ENCODE measurements at regions not wholly inside any gene's neighbourhood (a gene's known extent, or its start where the extent isn't known, plus 50 kb on each side); places are given as distances from the start of the nearest gene placed in this dataset.

GRCh38 chr2:3956406-3956805 is 253.0 kb downstream of the DCDC2C start:
- Histone ChIP-seq H2AFZ (ENCODE audit: low read length) (no peak overlapping the region), H3K4me2 (ENCODE audit: low read depth, low read length) (no peak overlapping the region), H3K9ac (ENCODE audit: insufficient read depth, low read depth, low read length) (no peak overlapping the region), H3K4me3 (replicated peaks in 1 of 3; ENCODE audit: insufficient read depth in 1 of 3, low read depth in 2 of 3, low read length in 3 of 3) (no peak overlapping the region), H4K20me1 (ENCODE audit: insufficient read depth, low read length) (no peaks in the 10 kb centered on the region; the same call in 1 of the 2 replicates), H3K9me3 (ENCODE audit: low read length) (no peaks in the 10 kb centered on the region), H3K27me3 (ENCODE audit: control insufficient read depth in 1 of 2, insufficient read depth in 2 of 2, low read length in 2 of 2) (peaks cover 0 to 24% of the 10 kb centered on the region in 2 experiments; a peak in 3 of 5 replicates), H3K79me2 (ENCODE audit: insufficient read depth, low read length) (no peaks in the 10 kb centered on the region), H3K4me1 (ENCODE audit: insufficient read depth, low read length) (no peaks in the 10 kb centered on the region), H3K36me3 (replicated peaks in 1 of 2; ENCODE audit: control insufficient read depth in 1 of 2, insufficient read depth in 2 of 2, low read length in 2 of 2) (no peaks in the 10 kb centered on the region), H3K27ac (ENCODE audit: extremely low read length, insufficient read depth, low read length) (no peak overlapping the region)
- 5% methylated on average over 8 of the region's 8 CpGs for WGBS (ENCODE audit: low lambda C conversion rate)
- ChIA-PET POLR2A (no interaction called here), CTCF (ENCODE audit: low intra/inter-chr PET ratio, low total read pairs) (no interaction called here)
- FAIRE-seq, result no peak
- in situ Hi-C loops (cut with HindIII; ENCODE audit: extremely low pct_ligation_motif_present, low pct_unique_long_range_greater_than_20kb), result loop anchor here (10.0 kb wide), 1 partner anchor 1408 kb away; no protein-coding TSS in a partner anchor
- no peak for DNase-seq (ENCODE audit: low spot score)
- intact Hi-C loops (cut with micrococcal nuclease; ENCODE audit: unreplicated experiment), result loop anchor here (5.0 kb wide), 1 partner anchor 761 kb away; no protein-coding TSS in a partner anchor
- BruUV-seq (replicated peaks), result no TSS peak
- no peak for ATAC-seq
- TF ChIP-seq, protein P1, sequence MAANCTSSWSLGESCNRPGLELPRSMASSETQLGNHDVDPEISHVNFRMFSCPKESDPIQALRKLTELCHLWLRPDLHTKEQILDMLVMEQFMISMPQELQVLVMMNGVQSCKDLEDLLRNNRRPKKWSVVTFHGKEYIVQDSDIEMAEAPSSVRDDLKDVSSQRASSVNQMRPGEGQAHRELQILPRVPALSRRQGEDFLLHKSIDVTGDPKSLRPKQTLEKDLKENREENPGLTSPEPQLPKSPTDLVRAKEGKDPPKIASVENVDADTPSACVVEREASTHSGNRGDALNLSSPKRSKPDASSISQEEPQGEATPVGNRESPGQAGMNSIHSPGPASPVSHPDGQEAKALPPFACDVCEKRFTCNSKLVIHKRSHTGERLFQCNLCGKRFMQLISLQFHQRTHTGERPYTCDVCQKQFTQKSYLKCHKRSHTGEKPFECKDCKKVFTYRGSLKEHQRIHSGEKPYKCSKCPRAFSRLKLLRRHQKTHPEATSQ (CRISPR knock-in tag; IDR thresholded peaks at IDR 0.05; ENCODE audit: borderline replicate concordance), result no peak
- TF ChIP-seq ZBTB37 (CRISPR knock-in tag; IDR thresholded peaks at IDR 0.05), result no peak
- no peak for TF ChIP-seq ZNF766 (CRISPR knock-in tag; IDR thresholded peaks at IDR 0.05; ENCODE audit: borderline replicate concordance)
- TF ChIP-seq GATAD2A (CRISPR knock-in tag; IDR thresholded peaks at IDR 0.05), result no peak
- TF ChIP-seq SALL1 (CRISPR knock-in tag; IDR thresholded peaks at IDR 0.05), result no peak
- no peak for TF ChIP-seq ZNF788 (CRISPR knock-in tag; IDR thresholded peaks at IDR 0.05; ENCODE audit: borderline replicate concordance)
- no peak for TF ChIP-seq MTF1 (CRISPR knock-in tag; IDR thresholded peaks at IDR 0.05)
- TF ChIP-seq ZNF83 (CRISPR knock-in tag; IDR thresholded peaks at IDR 0.05; ENCODE audit: borderline replicate concordance), result no peak
- TF ChIP-seq SUZ12 (IDR thresholded peaks at IDR 0.05; ENCODE audit: low read depth, low read length), result no peak
- no peak for TF ChIP-seq MAFK (conservative IDR thresholded peaks at IDR 0.05 in 1 of 2, IDR thresholded peaks at IDR 0.05 in 1 of 2; ENCODE audit: low read length in 2 of 2)
- TF ChIP-seq, protein P2, sequence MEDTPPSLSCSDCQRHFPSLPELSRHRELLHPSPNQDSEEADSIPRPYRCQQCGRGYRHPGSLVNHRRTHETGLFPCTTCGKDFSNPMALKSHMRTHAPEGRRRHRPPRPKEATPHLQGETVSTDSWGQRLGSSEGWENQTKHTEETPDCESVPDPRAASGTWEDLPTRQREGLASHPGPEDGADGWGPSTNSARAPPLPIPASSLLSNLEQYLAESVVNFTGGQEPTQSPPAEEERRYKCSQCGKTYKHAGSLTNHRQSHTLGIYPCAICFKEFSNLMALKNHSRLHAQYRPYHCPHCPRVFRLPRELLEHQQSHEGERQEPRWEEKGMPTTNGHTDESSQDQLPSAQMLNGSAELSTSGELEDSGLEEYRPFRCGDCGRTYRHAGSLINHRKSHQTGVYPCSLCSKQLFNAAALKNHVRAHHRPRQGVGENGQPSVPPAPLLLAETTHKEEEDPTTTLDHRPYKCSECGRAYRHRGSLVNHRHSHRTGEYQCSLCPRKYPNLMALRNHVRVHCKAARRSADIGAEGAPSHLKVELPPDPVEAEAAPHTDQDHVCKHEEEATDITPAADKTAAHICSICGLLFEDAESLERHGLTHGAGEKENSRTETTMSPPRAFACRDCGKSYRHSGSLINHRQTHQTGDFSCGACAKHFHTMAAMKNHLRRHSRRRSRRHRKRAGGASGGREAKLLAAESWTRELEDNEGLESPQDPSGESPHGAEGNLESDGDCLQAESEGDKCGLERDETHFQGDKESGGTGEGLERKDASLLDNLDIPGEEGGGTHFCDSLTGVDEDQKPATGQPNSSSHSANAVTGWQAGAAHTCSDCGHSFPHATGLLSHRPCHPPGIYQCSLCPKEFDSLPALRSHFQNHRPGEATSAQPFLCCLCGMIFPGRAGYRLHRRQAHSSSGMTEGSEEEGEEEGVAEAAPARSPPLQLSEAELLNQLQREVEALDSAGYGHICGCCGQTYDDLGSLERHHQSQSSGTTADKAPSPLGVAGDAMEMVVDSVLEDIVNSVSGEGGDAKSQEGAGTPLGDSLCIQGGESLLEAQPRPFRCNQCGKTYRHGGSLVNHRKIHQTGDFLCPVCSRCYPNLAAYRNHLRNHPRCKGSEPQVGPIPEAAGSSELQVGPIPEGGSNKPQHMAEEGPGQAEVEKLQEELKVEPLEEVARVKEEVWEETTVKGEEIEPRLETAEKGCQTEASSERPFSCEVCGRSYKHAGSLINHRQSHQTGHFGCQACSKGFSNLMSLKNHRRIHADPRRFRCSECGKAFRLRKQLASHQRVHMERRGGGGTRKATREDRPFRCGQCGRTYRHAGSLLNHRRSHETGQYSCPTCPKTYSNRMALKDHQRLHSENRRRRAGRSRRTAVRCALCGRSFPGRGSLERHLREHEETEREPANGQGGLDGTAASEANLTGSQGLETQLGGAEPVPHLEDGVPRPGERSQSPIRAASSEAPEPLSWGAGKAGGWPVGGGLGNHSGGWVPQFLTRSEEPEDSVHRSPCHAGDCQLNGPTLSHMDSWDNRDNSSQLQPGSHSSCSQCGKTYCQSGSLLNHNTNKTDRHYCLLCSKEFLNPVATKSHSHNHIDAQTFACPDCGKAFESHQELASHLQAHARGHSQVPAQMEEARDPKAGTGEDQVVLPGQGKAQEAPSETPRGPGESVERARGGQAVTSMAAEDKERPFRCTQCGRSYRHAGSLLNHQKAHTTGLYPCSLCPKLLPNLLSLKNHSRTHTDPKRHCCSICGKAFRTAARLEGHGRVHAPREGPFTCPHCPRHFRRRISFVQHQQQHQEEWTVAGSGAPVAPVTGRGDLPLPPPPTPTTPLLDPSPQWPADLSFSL (CRISPR knock-in tag; IDR thresholded peaks at IDR 0.05), result no peak
- no peak for TF ChIP-seq ZNF30 (CRISPR knock-in tag; IDR thresholded peaks at IDR 0.05)
- no peak for TF ChIP-seq ZNF513 (CRISPR knock-in tag; conservative IDR thresholded peaks at IDR 0.05)
- no peak for TF ChIP-seq HCFC1 (IDR thresholded peaks at IDR 0.05; ENCODE audit: low read depth, low read length)
